CD4-positive, alpha-beta T cell treated with Interleukin-10 for 1 hour (primary cell): ENCODE measurements at regions not wholly inside any gene's neighbourhood (a gene's known extent, or its start where the extent isn't known, plus 50 kb on each side); places are given as distances from the start of the nearest gene placed in this dataset.

Experiments
- DNase-seq: peaks from one replicate; pipeline ENCODE4 v3.0.0-alpha.2; 2020

DNA sequence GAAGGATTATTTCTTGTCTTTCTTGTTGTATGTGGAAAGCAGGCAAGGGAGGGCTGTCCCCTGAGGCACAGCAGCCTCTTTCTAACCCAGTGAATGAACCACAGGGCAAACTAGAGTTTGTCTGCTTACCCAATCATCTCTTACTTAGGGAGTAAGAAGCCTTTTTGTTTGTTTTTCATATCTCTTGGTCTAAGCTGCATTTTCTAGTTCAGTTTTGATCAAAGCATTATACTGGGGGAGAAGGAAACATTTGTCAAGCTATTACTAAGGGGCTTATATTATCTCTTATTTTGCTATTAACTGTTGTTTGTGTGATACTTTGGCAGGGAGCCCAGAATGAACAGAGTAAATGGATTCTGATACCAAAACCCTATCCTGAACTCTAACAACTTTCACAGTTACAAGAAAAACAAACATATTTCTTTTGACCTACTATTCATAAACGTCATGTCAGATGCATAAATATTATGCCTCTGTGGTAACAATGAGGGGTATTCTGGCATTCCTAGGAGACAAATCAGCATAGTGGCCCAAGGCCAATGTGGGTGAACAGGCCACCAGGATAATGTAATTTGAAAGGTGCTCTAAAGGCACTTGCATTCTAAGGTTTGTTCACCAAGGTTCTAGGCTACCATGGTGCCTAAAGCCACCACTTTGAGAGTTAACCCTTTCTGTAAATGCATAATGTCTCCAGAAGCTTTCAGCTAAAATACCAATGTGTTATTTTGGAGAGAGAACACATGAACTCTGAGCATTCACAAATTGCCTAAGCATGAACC lies 271.6 kb upstream of the ZPLD1 start:
- no peak for DNase-seq

- DNase-seq: no peak
Observed at GRCh38 chr3:102163818-102164154, 271.0 kb upstream of the ZPLD1 start.

DNA sequence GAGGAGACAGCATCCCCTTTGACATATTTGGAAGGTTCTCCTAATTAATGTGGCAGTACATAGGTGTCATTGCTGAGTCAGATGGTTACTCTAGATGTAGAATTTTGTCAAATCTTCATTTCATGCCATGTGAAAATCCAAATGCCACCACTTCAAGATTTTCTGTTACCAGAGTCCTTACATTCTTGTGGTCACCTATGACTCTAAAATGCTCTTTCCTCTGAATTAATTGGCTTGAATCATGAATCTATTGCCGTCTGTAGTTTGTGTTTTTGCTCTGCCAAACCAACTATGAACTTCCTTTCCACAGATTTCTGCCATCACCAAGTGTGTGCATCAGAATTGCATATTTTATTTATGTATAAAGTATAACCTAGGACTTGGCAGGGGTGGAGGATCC lies 269.4 kb upstream of the ZPLD1 start:
- no peak for DNase-seq

GRCh38 chr3:102169915-102170479 lies 264.8 kb upstream of the ZPLD1 start:
- DNase-seq: no peak

- no peak for DNase-seq
Observed at GRCh38 chr3:102170545-102170944, 264.3 kb upstream of the ZPLD1 start.

GRCh38 chr3:102174312-102174712 lies 260.5 kb upstream of the ZPLD1 start:
- DNase-seq: no peak

DNA sequence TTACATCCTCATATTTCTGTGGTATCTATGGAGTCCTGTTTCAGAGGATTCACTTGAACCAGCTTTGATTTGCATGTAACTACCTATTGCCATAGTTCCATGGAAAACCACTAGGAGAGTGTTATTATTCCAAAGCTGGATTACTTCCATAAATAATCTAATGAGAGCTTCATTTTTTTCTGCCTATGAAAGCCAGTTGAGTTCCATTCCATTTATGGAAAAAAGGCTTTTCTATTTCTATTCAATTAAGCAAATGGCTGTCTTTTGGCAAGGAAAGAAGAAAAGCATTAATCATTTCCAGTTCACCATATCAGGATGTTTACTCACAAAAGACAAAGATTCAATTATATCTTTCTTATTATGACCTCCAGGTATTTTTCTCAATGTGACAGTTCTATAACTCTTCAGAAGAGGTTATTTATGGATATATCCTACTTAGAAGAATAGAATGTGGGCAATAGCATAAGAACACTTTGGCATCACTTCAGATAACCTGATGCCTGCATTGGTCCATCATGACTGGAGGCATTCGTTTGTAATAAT lies 259.9 kb upstream of the ZPLD1 start:
- DNase-seq: no peak

GRCh38 chr3:102176333-102177050 lies 258.3 kb upstream of the ZPLD1 start:
- DNase-seq: no peak

DNA sequence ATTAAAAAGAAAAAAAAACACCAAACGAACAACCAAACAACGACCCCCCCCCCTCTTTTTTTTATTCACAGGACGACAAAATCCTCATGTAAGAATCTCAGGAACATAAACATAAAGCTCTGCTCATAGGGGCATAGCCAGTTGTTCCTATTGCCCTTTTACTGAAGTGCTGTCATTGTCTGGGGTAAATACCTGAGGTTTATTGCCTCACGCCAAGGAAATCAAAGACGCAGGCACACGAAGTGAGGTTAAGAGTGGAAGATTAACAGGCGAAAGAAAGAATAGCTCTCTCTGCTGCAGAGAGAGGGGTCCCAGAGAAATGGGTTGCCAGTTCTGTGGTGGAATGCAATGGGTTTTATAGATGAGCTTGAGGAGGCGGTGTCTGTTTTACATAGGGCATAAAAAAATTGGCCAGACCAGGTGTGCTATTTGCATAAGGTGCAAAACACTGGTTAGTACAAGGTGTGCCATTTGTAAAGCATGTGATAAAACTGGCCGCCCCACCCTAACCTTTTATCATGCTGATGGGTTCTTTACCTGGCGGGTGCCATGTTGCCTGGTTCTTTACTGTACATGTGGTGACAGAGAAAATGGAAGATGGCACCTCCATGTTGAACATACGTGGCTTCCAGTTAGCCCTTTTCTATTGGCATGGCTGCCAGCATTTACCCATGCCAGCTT lies 257.6 kb upstream of the ZPLD1 start:
- no peak for DNase-seq

DNA sequence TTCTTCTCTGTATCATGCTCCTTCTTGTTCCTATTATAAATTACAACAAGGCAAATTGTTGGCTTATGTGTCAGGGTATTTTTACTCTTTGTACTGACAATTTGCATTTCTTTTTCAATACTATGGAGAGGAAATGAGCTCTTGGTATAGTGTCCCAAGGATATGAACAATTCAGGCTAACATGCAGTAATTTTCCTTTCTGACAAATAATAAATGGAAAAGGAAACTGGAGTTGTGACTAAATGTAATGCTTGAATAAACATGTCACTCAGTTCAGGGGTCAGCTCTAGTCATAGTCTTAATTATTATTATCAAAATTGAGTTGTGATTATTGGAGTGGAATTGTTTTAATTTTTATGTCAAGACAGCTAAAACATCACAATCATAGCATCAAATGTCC lies 256.0 kb upstream of the ZPLD1 start:
- no peak for DNase-seq

- no peak for DNase-seq
Observed at GRCh38 chr3:102179326-102180177, 255.3 kb upstream of the ZPLD1 start.

- no peak for DNase-seq
Observed at GRCh38 chr3:102180280-102180931, 254.4 kb upstream of the ZPLD1 start.

- DNase-seq: no peak
Observed at GRCh38 chr3:102181175-102181920, 253.5 kb upstream of the ZPLD1 start.

GRCh38 chr3:102182162-102182561 lies 252.7 kb upstream of the ZPLD1 start:
- DNase-seq: no peak

- DNase-seq: no peak
Observed at GRCh38 chr3:102183186-102183585, 251.6 kb upstream of the ZPLD1 start.

- DNase-seq: no peak
Observed at GRCh38 chr3:102183623-102184022, 251.2 kb upstream of the ZPLD1 start.

DNA sequence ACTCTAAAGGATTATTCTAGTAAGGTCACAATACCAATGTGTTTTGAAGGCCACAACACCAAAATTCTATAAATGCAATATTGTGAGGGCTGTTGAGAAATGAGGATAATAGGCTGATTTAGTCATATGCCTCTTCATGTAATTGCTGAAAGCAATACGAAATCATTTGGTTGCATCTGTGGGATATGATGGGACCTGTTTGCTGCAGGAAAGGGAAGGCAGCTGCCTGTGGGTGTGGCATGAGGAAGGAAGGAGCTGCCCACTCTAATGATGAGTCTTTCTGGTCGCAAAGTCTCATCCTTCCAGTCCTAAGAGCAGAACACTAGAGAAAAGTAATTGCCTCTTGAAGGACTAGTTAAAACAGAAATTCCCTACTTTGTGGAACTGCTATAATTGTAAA lies 245.3 kb upstream of the ZPLD1 start:
- no peak for DNase-seq

DNA sequence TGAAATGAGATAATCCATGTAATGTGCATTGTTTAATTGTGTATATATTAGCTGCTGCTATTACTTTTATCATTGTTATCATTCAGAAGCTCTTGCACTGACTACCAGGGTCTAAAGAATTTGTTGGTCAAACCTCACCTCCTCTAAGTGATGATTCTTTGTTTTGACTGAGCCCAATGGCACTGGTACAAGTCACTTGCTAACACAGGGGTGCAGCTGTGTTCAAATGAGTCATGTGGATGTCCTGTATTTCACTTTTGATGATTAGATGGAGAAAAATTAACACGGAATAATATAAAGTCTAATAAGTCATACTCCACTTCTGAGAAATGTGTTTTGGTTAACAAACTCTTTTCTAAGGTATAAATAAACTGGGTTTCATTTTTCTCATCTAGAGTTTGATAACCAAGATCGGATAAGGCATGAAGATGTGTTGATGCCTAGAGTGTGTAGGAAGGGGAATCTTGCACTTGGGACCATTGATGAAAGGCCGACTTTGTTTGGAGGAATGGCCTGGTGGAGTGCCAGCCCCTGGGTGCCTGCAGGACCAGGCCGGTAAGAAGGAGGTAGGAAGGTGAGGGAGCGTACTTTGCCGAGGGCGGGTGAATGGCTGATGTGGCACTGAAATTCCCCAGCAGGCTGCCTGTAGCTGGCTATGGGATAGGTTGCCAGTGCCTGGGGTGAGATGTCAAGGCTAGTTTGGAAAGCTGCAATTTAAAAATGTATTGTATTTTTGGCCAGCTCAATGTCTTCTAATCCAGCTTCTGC lies 244.7 kb upstream of the ZPLD1 start:
- no peak for DNase-seq

DNA sequence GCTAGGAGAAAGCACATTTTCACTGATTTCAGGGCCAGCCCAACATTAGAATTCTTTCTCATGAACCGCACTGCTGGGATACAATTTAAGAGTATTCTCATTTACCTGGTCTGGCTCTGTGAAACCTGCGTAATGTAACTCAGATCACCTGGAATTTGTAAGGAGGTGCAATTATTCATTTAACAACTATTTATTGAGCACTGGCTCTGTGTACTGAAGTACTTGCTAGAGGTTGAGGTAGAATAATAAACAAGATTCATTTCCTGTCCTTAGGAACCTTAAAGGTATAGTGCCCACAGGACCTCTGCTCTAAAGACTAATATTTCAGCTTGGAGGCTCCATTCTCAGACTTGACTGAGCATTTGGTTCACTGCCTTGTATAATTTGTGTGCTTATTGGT lies 242.2 kb upstream of the ZPLD1 start:
- no peak for DNase-seq

DNA sequence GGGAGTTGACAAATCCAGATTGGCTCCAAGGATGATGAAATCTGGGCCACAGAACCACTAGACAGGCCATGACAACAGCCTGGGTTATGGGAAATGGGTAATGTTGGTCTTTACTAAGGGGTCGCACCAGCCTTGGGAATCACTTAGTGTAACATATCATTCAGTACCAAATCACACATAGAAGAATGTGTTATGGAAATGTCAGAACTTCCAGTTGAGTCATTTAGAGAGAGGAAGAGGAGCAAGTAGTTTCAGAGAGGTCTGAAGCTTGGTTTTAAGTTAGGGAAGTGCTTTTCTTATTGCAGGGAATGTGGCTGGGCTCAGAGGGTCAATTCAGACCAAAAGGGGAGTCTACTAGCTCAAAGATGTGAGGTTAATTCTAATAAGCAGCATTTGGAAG lies 241.6 kb upstream of the ZPLD1 start:
- DNase-seq: no peak
